Peyer's patch (tissue), 4 donors: ENCODE measurements at regions not wholly inside any gene's neighbourhood (a gene's known extent, or its start where the extent isn't known, plus 50 kb on each side); places are given as distances from the start of the nearest gene placed in this dataset.

Experiments used
- CTCF ChIP-seq, 6 experiments: fragments of 450-650 bp in 4 of 6; fragments of 200-600 bp in 2 of 6; sonication (generic) in 1 of 6; IDR thresholded peaks; one replicate each; pipeline ENCODE4 v1.5.1; 2017 to 2019; ENCODE audit warnings: antibody characterized with exemption in 6 of 6, mild to moderate bottlenecking in 3 of 6, moderate library complexity in 1 of 6
- POLR2A ChIP-seq, 2 donors: fragments of 450-650 bp; IDR thresholded peaks; one replicate each; pipeline ENCODE4 v1.5.1; 2017; ENCODE audit warnings: antibody characterized with exemption in 2 of 2, mild to moderate bottlenecking in 2 of 2, moderate library complexity in 2 of 2

GRCh38 chr10:117927332-117927731, 119.4 kb downstream of the RAB11FIP2 start:
- TF ChIP-seq CTCF (IDR thresholded peaks at IDR 0.05) (no peak), POLR2A (IDR thresholded peaks at IDR 0.05) (no peak)
